Hematopoietic multipotent progenitor cell treated with erythropoietin and hydrocortisone succinate and interleukin-3 and kit ligand, for 4 days (in vitro differentiated cells): ENCODE measurements at regions not wholly inside any gene's neighbourhood (a gene's known extent, or its start where the extent isn't known, plus 50 kb on each side); places are given as distances from the start of the nearest gene placed in this dataset.
"Not testable (repeated sequence)": the region's sequence is repeated elsewhere in the genome, so short reads cannot be mapped to it uniquely, and the experiment has no call there.

Experiments
- DNase-seq: peaks from one replicate; pipeline ENCODE4 v3.0.0-alpha.2; 2015

DNA sequence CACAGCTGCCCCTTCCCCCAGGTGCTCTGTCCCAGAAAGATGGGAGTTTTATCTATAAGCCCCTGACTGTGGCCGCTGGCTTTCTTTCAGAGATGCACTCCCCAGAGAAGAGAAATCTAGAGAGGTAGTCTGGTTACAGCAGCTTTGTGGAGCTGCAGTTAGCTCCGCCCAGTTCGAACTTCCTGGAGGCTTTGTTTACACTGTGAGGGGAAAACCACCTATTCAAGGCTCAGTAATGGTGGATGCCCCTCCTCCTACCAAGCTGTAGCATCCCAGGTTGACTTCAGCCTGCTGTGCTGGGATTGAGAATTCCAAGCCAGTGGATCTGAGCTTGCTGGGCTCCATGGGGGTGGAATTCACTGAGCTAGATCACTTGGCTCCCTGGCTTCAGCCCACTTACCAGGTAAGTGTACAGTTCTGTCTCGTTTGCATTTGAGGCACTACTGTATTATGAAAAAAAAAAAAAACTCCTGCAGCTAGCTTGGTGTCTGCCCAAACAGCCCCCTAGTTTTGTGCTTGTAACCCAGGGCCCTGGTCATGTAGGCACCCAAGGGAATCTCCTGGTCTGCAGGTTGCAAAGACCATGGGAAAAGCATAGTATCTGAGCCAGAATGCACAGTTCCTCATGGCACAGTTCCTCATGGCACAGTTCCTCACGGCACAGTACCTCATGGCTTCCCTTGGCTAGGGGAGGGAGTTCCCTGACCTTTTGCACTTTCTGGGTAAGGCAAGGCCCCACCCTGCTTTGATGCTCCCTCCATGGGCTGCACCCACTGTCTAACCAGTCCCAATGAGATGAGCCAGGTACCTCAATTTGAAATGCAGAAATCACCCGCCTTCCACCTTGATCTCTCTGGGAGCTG, 275.0 kb downstream of the CENPW start:
- no peak for DNase-seq

DNA sequence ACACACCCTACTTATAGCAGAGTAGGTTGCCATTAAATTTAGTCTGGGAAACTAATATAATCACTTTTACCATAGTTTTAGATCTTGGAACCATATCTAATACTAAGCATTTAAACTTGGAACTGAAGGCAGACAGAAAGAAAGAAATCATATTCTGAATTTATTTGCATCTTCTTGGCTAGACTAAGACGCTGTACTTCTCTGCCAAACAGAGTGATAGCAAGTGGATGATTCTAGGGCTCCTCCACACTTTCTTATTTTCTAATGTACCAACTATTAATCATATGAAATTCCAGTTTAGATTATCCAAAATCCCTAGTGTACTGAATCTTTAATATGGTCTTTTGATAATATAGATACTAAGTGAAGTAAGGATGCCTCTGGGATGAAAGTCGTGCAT, 277.0 kb downstream of the CENPW start:
- DNase-seq, result no peak

DNA sequence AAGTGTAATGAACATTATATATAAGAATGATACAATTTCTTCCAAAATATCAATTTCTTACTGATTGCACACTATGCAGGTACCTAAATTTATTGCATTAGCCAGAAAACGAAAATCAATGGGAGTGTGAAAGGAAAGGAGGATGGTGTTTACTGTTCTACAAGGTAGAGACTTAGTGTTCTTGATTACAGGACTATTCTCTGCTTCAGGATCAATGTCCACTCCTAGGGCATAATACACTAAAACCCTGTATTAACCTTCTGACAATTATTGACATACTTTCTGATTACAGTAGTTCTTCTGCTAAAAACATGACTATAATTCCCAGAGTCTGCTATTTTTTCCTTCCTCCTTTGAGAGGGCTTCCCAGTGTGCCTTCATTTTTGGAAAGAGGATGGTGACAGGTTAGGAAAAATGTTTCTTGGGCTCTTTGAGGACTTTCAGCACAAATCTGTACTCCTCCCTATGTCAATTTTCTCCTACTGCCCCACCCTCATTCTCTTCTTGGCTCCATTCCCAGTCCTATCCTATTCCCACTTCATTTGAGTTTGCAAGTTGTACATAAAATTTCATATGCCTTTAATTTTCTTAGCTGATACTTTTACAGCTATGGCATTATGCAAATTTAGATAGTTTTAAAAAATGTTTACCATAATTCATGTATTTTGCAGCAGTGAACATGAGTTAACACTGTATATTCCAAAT, 278.9 kb downstream of the CENPW start:
- DNase-seq, result no peak

DNA sequence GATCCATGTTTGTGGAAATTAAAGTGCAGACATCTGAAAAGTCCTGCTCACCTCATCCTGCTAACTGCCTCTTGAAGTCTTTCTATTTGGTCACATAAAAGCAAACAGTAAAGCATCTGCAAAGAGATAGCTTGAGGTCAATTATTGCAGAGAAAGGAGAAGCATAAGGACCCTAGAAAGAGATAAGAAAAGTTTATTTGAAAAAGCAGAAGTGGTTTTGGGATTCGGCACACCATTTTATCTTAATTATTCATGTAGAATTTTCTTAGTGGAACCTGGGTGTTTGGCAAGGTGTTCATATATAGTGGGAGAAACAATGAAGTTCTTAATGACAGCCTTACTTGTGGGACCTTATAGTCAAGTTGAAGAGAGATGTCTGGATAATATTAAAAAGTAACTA, 280.8 kb downstream of the CENPW start:
- peak; percentile 63 for DNase-seq

DNA sequence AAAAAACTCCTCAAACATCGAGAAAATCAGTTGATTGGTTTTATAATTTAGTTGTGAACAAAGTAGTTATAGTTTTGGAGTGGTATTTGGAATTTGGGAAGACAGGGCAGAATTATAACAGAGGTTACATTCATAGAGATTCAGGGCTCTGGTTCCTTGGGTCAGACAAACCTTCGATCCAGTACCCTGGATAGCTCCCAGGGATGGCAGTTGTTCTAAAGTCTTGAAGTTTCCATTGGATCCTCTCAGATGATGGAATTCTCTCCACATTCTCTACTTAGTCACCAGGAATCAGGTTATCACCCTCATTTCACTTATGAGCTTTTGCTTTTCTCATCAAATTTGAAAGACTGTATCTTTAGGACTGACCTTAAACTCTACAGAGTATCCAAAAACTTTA, 285.1 kb downstream of the CENPW start:
- DNase-seq, result peak; percentile 10

DNA sequence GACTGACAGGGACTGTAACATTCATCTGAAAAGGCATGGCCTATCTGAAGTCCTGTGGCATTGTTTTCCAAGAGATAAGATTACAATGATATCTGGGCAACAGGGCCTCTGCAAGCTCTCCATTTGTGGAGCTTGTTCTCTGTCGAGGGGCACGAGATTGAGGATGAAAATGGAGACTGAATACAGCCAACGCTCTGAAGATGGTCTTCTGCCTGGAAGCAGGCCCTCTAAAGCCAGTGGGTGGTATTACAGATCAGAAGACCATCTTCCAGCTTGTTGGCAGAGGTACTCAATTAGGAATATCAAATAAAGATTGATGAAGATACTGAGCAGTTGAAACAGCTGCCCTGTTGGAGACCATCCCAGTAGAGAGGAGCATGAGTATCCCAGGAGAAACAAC, 288.2 kb downstream of the CENPW start:
- peak; percentile 3 for DNase-seq

DNA sequence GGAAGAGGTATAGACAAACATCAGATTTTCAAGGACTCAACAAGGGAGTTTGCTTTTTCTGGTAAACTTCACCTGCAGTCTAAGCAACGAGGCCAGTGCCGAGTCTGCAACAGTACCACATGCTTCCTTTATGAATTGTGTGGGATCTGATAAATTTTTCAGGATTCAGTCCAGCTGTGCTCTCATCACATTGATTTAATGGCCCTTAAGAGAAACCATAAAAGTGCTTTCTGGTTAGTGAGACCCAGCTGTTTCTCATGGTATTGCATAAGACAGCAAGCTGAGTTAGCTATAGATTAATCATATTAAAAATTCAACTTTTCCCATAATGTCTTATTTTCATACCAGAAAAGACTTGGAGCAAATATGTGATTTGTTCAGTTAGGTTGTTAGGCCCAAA, 291.4 kb downstream of the CENPW start:
- no peak for DNase-seq

DNA sequence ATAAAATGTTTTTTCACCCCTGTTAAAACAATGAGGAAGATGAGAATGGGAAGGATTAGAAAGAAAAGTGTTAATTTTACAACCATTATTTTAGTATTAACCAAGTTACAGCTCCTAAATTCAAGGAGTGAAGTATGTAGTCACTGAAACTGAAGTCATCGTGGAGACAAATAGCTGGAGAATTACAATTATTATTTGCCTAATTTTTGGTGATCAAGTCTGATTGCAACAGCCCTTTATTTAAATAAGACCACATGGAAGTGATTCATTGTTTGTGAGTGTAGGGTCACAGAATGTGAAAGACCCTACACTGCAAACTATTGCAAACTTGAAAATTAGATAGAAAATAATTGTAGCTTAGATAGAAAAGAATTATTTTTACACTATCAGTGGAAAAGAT, 292.4 kb downstream of the CENPW start:
- DNase-seq, result no peak

DNA sequence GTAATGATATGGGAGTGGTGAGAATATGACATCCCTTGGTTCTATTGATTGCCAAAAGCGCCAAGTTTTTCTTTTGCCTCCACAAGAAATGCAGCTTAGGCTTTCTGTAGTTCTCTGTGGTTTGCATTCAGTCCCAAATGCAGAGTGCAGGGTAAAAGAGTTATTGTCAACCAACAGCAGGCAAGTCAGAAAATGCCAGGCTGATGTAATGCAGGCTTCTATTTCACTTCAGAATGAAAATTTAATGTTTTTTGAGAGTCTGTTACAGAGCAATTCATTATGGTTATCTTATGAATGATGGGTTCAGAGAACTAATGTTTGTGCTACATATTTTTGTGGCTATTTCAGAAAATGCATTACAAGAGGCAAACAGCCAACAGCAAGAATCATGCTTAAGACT, 293.5 kb downstream of the CENPW start:
- DNase-seq, result no peak

DNA sequence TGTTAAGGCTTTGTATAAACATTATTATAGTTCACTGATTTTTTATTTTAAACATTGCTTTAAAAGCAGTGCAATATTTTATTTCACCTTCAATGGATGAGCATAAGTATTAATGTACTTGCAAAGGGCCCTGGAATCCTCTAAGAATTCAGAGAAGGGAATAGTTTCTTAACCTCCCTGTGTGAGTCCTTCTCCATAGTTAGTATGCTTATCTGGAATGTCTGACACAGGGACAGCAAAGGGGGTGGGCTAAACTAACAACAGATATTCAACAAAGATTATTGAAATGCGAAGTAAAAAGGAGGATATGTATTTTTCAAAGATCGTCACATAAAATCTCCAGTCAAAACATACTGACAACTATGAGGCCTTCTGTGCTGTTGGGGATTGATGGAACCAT, 300.4 kb downstream of the CENPW start:
- no peak for DNase-seq

DNA sequence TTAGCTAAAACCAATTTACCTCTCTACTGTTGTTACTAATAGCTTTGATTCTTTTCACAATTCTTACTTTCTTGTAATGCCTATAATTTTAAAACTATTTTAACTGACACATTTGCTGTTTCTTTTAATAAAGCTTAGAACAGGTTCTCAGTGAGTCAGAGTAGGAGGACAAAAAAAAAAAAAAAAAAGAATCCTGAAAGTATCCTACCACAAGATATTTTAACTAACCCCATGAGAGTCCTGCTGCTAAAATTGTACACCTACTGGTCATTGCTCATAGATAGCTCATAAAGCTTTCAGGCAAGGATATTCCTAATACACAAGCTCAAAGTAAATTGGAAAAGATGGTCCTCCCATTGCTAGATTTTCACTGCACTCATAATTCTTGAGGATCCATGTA, 301.0 kb downstream of the CENPW start:
- no peak for DNase-seq

DNA sequence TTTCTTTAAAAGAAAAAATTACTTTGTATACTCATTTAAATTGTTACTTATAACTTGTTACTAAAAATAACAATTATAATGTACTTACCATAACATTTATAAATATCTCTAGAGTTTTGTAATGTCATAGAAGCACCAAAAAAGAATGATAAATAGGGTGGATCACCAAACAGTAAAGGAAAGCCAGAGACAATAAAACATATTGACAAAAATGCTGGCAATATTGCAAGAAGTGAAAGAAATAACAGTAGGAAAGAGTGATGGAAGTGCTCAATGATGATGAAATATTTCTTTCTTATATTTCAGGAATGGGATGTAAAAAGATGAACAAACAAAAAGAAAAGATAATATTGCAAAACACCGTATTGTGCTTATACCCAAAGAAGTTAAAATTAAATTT, 301.7 kb downstream of the CENPW start:
- DNase-seq, result no peak

DNA sequence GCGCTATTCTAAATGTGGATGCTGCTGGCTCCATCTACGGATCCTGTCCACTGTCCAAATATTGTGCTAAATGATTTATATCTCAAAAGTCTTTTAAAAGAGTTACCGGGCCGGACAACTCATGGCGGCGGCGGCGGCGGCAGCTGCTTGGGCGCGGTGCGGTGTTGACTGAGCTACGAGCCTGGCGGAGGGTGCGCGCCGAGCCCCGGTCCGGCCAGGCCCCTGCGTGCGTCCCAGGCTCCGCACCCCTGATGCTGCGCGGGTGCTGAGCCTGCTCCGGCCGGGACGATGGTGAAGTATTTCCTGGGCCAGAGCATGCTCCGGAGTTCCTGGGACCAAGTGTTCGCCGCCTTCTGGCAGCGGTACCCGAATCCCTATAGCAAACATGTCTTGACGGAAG, 303.4 kb downstream of the CENPW start:
- no peak for DNase-seq

DNA sequence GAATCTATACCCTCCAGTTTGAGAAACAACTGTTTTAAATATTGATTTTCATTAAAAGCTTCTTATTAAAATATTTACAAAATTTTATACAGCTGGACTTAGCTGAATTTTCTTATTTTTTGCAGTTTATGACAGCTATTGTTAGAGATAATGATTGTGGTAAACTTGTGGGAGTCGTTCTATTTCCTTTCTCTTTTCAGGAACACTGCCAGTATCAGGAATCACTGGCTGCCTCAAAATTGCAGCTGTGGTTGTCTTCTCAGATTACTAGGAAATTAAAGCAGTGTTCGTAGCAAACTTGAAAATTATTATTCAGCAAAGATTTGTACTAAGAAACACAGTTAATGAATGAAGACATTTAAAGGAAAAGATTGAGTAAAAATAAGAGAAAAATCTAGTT, 311.0 kb downstream of the CENPW start:
- no peak for DNase-seq

DNA sequence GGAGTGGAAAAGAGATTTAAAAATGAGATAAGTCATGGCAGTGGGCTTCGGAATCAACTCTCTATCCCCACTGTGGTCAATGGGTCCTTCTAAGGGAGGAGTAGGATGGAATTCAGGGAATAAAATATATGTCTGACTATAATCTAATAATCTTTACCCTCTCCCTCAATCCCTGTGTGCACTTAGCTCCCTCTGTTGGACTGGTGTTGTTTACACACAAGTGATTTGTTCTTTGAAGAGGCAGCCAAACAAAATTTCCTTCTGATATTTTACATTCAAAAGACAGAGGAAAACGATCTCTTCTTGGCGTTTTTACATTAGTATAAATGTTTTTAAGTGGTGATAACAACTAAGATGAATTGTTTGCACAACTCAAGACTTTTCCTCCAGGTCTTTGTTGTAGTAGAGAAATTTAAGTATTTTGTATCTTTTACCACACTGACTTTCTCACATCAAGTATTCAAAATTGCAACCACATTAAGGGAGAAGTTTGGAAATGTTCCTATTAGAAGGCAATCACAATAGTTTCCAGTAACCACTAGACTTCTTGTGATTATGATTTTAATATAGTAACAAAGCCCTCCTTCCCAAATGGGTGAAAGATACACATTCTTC, 317.8 kb downstream of the CENPW start:
- DNase-seq, result peak; percentile 53

DNA sequence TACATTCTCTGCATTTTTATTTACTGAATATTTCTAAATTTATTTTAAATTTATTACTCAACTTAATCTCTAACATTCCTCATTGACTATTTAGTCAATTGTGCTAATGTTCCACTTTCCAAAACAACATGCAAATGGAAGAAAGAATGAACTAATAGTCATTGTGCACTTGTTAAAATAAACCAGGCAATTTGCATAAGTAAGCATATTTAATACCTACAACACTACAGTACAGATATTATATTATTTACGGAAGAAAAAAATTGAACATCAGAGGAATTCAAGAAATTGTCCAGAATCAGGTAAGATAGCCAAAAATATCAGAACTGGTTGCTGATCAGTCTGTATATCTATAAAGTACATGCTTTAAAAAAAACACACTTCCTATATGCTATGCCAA, 320.5 kb downstream of the CENPW start:
- DNase-seq, result no peak

DNA sequence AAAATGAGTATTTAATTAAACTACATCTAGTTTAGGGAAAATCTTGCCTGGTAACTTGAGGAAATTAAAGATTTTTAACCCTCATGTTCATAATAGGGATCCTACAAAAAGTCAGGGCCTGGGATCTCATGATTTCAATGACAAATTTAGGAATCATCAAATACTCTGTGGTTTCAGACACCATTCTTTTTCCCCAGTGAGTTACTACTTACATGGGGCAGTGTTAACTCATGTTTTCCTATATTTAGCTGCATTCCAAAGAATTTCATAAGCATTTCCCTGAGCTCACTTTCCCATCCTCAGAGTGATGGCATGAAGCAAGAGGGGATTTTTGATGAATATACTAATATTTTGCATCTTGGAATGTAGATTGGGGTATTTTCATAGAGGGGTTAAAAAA, 321.7 kb downstream of the CENPW start:
- DNase-seq, result no peak

DNA sequence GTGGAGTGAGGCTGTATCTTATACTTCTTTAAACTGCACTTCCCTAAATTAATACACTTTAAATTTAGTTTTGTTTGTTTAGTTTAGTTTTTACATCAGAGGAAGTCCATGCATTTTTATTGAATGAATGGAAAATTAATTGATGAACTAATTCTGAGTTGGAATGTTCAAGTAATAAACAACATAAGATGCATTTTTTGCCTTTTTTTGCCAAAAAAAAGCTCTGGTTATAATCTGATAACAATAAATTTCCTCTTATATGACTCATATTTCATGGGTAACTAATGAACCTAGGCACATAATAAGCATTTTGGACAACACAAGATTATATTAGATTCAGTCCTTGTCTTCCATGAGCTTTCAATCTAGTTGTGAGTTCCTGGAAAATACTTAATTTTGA, 323.1 kb downstream of the CENPW start:
- no peak for DNase-seq

DNA sequence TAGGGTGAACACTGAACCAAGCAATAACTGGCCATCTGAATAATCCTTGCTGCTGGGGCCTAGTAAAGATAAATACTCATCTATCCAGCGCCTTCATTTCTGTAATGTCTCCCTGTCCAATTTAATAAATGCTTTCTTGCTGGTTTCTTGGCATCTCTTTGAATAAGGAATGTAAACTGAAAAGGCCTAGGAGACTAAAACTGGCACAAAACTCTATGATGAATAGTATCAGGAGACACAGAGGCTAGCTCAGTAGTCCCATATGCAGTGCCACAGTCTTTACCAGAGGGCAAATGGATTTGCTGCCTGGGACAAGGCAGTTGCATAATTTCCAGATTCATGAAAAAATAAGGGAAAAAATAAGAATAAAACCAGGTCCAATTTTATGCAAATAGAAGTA, 324.4 kb downstream of the CENPW start:
- no peak for DNase-seq

DNA sequence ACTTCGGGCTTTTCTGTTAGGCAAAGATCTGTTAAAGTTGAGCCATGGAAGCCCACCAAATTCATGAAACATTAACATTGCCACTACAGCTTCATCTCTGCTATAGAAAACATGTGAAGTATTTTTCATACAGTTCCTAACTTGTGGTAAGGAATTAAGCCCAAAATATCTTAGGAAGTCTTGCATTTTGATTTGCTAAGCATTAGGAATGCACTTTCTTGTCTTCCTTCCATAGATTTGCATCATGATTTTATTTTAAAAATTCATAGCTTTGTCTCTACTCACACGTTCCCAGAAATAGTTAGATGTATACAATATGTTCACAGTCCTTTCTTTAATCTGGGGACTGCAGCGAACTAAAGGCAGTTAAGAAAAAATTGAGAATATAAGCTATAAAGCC, 325.6 kb downstream of the CENPW start:
- DNase-seq, result no peak

DNA sequence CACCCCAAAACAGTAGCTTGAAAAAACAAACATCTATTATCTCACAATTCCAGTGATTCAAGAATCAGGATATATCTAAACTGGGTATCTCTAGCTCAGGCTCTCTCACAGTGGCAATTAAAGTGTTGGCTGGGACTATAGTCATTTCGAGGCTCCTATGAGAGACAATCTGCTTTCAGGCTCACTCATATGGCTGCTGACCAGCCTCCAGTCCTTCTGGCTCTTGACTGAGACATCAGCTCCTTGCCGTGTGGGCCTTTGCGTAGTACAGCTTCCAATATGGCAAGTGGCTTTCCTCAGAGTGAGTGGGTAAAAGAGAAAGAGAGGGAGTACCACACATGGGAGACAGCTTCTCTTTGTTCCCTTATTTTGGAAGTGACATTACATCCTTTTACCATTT, 327.2 kb downstream of the CENPW start:
- DNase-seq, result no peak

DNA sequence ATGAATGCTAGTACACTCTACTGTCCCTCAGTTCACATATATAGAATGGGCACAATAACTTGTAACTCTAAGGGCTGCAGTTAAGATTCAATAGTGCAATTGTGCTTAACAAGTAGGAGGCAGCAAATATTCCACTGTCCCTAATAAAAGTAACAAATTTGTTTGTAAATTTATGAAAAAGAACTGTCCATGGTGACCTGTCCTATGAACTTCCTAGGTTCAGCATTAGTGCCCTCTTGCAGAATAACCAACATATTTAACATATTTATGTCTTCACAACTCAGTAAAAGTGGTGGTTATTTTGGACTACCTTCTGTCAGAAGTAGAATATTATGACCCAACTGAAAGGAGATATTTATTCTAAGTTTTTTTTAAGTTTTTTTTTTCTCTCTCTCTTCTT, 327.8 kb downstream of the CENPW start:
- DNase-seq, result no peak

DNA sequence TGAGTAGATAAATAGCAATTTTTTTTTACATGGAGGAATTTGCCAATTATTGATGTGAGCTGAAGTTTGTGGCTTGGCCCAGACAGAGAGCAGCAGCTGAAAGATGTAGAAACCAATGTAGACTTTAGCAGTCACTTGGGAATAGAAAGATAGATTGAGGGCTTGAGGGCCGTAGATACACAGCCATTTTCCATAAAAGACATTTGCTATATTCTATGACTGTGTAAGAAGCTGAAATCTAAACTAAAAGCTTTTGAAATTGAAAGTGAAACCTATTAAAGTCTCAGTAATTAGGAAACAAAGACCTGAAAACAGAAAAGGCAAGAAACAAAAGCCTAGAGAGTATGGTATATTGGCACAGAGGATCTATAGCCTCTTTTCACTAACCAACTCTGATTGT, 332.7 kb downstream of the CENPW start:
- DNase-seq, result no peak

DNA sequence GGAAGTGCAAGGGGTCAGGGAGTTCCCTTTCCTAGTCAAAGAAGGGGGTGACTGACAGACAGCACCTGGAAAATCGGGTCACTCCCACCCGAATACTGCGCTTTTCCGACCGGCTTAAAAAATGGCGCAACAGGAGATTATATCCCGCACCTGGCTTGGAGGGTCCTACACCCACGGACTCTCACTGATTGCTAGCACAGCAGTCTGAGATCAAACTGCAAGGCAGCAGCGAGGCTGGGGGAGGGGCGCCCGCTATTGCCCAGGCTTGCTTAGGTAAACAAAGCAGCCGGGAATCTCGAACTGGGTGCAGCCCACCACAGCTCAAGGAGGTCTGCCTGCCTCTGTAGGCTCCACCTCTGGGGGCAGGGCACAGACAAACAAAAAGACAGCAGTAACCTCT, 333.8 kb downstream of the CENPW start:
- not testable (repeated sequence) for DNase-seq
